Type B pancreatic cell (in vitro differentiated cells): ENCODE measurements at regions not wholly inside any gene's neighbourhood (a gene's known extent, or its start where the extent isn't known, plus 50 kb on each side); places are given as distances from the start of the nearest gene placed in this dataset.

Source experiments
- DNase-seq: peaks from one replicate; pipeline ENCODE4 v3.0.0; 2021; ENCODE audit warnings: mixed read lengths; ENCODE audit not compliant: unreplicated experiment; ENCODE audit errors: extremely low spot score
- H3K27ac Mint-ChIP-seq: 2 replicates; pipeline ENCODE4 v1.8.0; 2021; ENCODE audit warnings: mild to moderate bottlenecking, mixed read lengths
- H3K27me3 Mint-ChIP-seq: 2 replicates; pipeline ENCODE4 v1.8.0; 2021; ENCODE audit warnings: mixed read lengths
- H3K36me3 Mint-ChIP-seq: 2 replicates; pipeline ENCODE4 v1.8.0; 2021; ENCODE audit warnings: mixed read lengths
- H3K4me1 Mint-ChIP-seq: one replicate; pipeline ENCODE4 v1.8.0; 2021; ENCODE audit warnings: mixed read lengths; ENCODE audit not compliant: unreplicated experiment
- H3K4me3 Mint-ChIP-seq: 2 replicates; pipeline ENCODE4 v1.8.0; 2021; ENCODE audit warnings: mild to moderate bottlenecking, mixed read lengths
- H3K9me3 Mint-ChIP-seq: 2 replicates; pipeline ENCODE4 v1.8.0; 2021; ENCODE audit warnings: mixed read lengths
- CTCF ChIP-seq: fragments of 200-600 bp; sonication (generic); conservative IDR thresholded peaks from 2 replicates; pipeline ENCODE4 v1.5.0; 2021; ENCODE audit warnings: antibody characterized with exemption, mild to moderate bottlenecking

GRCh38 chr12:115639648-115640012 lies 637.9 kb downstream of the MED13L start:
- Mint-ChIP-seq H3K4me1 (peaks cover 41% of the 10 kb centered on the region), H3K27ac (no peak overlapping the region), H3K27me3 (no peaks in the 10 kb centered on the region), H3K4me3 (no peak overlapping the region), H3K9me3 (peaks cover 5% of the 10 kb centered on the region), H3K36me3 (peaks cover 4% of the 10 kb centered on the region)
- no peak for TF ChIP-seq CTCF
- DNase-seq = no peak

- H3K27ac Mint-ChIP-seq = no peak overlapping the region
- peaks cover 47% of the 10 kb centered on the region for H3K4me1 Mint-ChIP-seq
- DNase-seq = no peak
- TF ChIP-seq CTCF = no peak
- peaks cover 4% of the 10 kb centered on the region for H3K36me3 Mint-ChIP-seq
- peaks cover 5% of the 10 kb centered on the region for H3K9me3 Mint-ChIP-seq
- no peak overlapping the region for H3K4me3 Mint-ChIP-seq
- H3K27me3 Mint-ChIP-seq = no peaks in the 10 kb centered on the region
Observed at GRCh38 chr12:115638733-115639647, 638.5 kb downstream of the MED13L start.

- TF ChIP-seq CTCF = no peak
- H3K4me1 Mint-ChIP-seq = peaks cover 49% of the 10 kb centered on the region
- no peak for DNase-seq
- no peaks in the 10 kb centered on the region for H3K36me3 Mint-ChIP-seq
- no peaks in the 10 kb centered on the region for H3K9me3 Mint-ChIP-seq
- H3K4me3 Mint-ChIP-seq = peak overlapping the region; percentile 15
- H3K27ac Mint-ChIP-seq = no peak overlapping the region
- no peaks in the 10 kb centered on the region for H3K27me3 Mint-ChIP-seq
Observed at GRCh38 chr12:115636546-115636945, 640.9 kb downstream of the MED13L start.

GRCh38 chr12:115632308-115632707 lies 645.2 kb downstream of the MED13L start:
- peak; percentile 44 for TF ChIP-seq CTCF
- H3K4me1 Mint-ChIP-seq = peaks cover 30% of the 10 kb centered on the region
- DNase-seq = no peak
- H3K9me3 Mint-ChIP-seq = no peaks in the 10 kb centered on the region
- no peaks in the 10 kb centered on the region for H3K36me3 Mint-ChIP-seq
- H3K27ac Mint-ChIP-seq = no peak overlapping the region
- H3K27me3 Mint-ChIP-seq = no peaks in the 10 kb centered on the region
- no peak overlapping the region for H3K4me3 Mint-ChIP-seq

- TF ChIP-seq CTCF = no peak
- Mint-ChIP-seq H3K36me3 (no peaks in the 10 kb centered on the region), H3K4me1 (peaks cover 11% of the 10 kb centered on the region), H3K4me3 (no peak overlapping the region), H3K9me3 (no peaks in the 10 kb centered on the region), H3K27me3 (no peaks in the 10 kb centered on the region), H3K27ac (no peak overlapping the region)
- DNase-seq = no peak
Observed at GRCh38 chr12:115630136-115630535, 647.4 kb downstream of the MED13L start.
